HG03175 (cell line): ENCODE measurements at regions not wholly inside any gene's neighbourhood (a gene's known extent, or its start where the extent isn't known, plus 50 kb on each side); places are given as distances from the start of the nearest gene placed in this dataset.

Experiments used
- ATAC-seq: cut with Tn5 transposase; IDR thresholded peaks from one replicate; pipeline ENCODE4 v1.9.1; 2021; ENCODE audit warnings: mild to moderate bottlenecking, moderate library complexity; ENCODE audit not compliant: unreplicated experiment

DNA sequence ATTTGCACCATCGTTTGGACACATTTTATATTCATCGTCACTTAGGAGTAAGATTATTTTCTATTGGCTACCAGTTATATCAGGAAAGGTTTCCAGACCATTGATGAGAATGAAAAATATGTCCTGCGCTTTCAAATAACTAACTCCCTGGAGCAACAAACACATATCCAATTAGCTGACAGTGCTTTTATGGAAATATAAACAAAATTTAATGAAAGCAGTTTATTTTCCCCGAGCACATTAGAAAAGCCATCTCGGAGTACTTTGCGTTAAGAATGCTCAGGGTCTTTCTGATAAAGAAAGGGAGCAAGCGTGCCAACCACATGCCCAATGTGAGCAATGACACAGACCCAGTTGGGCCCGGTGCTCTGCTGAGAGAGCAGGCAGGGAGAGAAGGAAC lies 85.1 kb upstream of the ZPBP start:
- ATAC-seq: no peak

DNA sequence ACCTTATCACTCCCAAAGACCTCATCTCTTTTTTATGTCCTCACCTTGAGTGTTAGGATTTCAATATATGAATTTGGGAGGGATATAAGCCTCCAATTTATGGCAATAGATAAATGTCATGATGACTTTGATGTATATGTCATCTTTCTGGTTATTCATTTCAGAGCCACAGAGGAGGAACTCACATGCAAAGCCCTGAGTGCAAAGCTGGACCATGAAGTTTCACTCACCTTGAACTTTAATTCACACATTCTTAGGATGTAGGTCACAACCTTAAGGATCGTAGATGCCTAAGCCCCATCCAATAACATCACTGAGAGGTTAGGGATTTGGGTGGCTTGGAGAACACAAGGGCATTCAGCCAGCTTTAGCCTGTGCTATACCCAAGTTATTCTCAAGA lies 81.9 kb upstream of the ZPBP start:
- ATAC-seq: no peak

DNA sequence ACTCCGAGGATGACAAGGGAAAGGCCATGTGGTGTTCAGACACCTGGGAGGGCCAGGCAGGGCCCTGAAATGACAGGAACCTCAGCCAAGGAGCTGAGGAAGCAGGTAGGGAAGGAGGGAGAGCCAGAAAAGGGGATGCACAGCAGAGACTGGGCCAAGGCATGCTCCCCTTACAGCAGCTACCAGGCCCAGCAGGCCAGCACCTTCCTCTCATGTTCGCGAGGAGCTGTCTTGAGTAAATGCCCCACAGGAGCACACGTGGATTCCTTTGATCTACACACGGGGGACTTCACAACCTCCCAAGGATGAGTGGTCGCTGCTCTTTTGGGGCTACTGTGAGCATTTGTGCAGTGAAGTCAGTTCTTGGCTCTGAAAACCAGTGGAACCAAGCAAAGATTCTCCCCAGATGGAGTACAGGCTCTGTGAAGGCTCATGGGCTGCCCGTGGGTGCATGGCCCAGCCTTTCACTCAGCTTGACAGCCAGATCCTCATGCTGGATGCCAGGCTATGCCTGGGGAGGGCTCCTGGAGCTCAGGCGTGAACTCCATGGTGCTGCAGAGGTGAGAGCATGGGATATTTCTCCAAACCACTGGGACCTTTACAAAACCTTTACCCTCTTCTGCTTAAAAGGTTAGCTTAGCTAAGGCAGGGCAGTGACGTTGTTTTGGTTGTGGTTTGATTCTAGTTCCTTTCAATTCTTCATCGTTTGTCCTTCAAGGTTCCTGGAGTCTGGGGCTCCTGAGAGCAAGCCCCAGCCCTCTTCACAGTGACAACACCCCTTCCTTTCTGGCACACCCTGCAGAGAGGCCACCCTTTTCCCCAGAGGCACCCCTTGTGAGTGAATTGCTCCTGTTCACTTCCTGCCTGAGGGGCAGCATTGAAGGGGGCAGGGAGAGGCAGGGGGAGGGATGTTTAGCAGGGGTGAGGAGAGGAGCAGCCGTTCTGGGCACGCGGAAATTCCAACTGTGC lies 74.2 kb upstream of the ZPBP start:
- ATAC-seq: peak; percentile 57

DNA sequence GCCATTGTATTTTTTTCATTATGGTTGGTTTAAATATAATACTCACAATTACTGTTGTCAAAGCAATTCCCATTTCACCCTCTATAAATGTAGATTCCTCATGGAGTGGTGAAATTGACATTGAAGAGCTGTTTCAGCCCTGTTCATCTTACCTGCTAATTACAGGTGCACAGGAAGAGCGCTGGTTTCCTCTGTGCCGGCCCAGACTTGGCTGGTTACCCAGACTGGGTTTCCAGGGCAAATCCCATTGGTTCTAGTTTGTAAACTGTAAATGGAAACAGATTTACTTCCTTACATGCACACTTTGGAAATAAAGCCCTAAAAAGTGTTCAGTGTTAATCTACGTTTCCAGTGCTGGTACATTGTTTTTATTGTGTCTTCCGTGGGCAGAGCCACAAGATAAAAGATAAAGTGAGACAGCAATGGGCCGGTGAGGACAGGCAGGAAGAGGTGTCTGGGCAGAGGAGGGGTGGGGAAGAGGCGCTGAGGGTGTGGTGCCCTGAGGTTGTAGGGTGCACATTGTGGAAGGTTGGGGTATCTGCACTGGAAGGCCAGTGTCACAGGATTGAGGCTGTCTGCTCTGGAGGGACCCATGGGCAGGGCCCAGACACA lies 71.6 kb upstream of the ZPBP start:
- ATAC-seq: no peak

DNA sequence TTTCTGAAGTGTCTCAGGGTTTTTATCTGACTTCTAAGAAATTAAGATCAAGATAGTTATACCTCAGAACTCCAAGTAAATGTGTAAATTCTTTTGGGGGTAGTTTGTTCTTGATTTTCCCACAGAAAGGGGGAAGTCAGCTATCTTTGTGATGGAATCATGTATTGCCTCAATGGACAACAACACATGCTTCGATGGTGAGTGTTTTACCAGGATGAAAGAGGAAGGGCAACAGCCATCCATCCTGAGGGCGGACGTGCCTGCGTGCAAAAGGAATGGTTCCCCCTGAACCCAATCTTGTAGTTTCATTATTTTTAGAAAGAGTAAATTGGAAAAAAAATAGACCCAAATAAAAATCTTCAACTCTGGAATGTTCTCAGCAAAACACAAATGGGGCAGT lies 67.2 kb upstream of the ZPBP start:
- no peak for ATAC-seq

DNA sequence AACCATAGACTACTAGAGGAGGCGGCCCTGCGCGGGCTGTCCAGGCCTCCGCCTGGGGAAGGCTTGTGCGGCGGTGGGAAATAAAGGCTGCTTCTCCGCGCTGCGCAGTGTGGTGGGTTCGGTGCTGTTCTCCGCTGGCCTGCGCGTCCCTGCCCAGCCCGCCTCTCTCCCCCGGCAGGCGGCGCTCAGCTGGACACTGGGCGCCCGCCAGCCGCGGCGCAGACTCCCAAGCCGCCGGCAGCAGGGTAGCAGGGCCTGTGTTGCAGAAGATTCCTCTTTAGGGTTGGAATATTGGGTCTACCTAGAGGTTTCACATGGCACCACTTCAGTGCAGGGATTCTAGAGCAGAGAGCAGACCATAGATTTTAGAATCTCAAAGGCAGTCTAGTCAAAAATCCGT lies 66.1 kb upstream of the ZPBP start:
- ATAC-seq: no peak

DNA sequence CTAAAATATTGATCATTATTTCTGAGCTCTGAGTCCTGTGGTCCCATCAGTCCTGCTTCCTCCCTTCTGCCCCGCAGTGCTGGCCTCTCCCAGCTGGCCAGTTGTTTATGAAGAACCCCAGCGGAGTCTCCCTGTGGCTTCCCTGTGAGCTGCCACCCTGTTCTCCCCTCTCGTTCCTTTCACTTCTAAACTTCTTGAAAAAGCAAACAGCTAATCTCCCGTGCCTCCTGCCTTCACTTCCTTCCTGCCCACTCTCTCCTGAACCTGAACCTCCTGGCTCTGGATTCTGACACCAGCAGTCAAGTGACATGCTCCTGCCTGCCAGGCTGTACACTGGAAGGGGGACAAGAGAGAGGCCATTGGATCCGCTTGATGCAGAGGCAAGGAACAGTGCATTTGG lies 63.7 kb upstream of the ZPBP start:
- ATAC-seq: no peak

DNA sequence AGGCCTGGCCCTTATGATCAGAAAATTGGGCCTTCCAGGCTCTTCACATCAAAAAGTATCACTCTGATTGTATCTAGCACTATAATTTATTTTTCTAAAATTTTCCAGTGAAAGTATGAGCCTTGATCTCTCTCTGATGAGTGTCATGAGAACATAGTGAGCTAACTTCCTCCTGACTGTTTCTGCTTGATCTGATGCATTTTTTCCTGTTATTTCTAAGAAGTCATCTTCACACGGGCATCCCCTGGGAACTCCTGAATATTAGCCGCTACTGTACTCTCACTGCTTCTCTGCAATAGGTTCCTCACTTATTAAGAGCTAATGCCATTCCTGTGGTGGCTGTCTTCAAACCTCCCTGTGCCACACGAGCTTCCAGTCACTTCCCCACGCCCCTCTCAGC lies 63.1 kb upstream of the ZPBP start:
- ATAC-seq: no peak

DNA sequence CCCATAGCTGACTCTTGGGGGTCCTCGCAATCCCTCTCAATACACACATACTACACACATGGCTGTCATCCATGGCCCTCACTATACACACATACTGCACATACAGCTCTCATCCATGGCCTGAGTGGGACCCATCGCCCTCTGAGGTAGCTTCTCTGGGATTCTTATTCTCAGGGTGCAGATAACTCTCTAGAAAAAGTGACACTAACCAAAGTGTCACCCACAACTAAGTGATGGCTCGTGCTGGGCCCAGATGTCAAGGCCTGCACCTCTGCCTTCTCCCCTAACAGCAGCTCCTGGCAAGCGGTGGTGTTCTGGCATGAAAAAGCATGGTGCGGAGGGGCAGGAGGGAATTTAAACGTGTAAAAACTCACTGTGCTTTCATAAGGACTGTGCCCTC lies 62.7 kb upstream of the ZPBP start:
- ATAC-seq: no peak

DNA sequence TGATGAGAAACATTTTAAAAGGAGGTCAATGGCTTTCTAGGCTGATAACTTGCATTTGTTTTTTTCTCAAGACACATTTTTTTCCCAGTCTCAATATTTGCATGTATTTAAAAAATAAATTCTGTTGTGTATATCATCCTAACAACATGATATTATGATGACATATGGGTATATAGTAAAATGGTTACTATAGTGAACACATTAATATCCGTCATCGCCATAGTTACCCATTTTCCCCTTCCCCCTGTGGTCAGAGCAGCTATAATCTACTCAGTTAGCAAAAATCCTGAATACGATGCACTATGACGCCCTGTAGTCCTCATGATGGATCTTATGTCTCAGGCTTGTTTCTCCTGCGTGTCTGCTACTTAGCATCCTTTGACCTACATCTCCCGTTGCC lies 60.9 kb upstream of the ZPBP start:
- ATAC-seq: no peak

DNA sequence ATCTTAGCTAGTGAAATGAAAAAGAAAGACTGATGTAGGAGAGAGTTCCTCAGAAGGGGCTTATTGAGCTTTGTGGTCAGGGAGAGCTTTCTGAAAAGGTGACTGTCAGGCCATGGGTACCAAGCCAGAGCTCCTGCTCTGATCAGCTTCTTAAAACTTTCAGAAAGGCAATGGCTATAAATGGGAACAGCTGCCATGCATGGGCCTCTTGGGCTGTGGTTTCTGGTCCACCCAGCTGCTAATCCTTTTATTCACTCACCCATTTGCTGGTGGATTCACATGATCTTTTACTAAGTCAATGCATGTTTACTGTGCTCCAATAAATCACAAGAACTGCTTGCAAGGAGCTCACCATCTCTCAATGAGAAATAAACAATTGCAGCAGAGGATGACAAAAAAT lies 60.1 kb upstream of the ZPBP start:
- no peak for ATAC-seq

DNA sequence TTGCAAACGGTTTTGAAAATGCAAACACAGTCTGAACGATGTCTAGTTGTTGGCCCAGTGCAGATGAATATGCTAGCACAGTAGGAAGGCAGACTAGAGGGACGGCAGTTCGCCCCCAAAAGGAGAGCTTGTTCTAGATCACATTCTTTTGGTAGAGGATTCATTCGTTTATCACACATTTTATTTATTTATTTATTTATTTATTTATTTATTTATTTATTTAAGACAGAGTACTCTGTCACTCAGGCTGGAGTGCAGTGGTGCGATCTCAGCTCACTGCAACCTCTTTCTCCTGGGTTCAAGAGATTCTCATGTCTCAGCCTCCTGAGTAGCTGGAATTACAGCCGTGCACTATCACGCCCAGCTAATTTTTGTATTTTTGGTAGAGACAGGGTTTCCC lies 59.4 kb upstream of the ZPBP start:
- ATAC-seq: no peak

DNA sequence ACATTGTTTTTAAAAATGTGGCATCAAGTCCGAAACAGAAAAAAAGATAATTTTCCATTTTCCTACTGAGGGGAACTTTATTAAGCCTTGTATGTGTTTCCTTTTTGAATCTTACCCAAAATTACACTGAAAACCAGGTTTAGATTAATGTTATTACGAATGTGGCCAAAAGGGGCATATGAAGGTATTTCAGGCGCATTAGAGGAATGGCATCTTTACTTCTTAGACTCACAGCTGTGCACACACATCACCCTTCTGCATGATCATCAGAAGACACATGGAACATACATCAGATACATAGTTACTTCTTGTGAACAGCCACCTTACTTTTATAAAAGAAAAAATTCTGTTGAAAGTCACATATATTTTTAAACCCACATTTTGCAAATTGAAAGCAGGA lies 58.6 kb upstream of the ZPBP start:
- ATAC-seq: no peak

DNA sequence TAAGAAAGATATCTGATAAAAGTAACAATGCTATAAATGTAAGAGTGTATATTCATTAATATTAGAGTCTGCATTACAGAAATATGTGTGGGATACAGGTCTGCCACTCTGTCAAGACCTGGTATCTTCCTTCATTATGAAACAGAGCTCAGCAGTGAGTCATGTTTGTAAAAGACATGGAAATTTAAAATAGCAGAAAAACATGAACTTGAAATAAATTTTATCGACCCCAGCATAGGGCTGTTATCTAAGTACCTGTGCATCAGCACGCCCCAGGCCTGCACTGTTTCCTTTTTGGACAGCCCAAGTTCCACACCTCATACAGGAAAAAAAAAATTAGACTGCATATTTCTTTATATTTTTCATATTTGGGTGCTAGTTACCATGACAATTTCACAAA lies 58.0 kb upstream of the ZPBP start:
- no peak for ATAC-seq

DNA sequence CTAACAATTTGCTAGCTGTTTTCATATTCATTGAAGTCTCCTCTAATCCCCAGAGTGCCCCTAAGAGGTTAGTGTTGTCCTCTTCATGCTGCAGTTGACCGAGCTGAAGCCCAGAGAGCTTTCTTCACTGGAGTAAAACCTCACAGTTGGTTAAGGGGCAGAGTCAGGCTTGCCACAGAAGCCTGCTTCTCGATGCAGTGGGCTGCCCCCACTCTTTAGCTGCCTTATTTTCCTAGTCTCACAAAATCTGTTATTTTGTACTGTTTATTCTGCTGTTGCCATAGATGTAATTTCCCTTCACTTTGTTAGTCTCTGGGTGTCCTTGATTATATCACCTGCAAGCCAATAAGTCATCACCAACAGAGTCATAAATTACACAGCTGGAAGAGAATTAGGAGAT lies 56.3 kb upstream of the ZPBP start:
- peak; percentile 30 for ATAC-seq

DNA sequence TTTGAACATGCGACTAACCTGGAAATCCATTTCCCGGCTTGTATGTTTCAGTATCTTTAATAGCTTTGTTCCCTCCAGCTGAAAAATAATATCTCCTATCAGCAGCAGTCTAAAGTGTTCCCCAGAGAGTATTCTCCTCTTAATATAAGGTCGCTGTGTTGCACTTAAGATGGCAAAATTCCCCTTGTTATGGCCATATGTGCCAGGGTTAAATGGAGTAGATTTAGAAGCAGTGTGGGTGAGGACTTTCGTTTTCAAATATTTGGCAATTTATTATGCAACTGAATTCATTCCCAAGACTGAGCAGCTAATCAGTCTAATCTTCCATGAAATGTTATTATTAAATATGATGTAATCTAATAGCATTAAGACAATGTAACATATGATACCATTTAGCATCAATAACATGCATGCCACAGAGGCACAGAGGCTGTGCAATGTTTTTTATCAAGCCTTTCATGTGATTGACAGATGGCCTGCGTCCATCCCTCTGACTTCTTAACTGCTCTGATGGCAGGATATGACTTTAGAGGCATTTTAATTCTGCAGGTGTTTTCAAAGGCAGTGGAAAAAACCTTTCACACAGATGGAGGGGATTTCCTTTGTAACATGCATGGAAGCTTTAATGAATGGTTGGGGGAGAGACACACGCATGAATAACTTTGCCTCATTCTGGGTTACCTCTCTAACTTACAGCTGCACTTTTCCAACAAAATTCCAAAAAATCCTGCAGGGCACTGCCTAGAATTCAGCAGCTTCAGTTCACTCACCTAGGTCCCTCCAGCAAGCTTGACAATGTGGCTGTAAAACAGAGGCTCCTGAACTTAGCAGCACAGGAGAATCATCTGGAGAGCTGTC lies 55.1 kb upstream of the ZPBP start:
- ATAC-seq: peak; percentile 39

DNA sequence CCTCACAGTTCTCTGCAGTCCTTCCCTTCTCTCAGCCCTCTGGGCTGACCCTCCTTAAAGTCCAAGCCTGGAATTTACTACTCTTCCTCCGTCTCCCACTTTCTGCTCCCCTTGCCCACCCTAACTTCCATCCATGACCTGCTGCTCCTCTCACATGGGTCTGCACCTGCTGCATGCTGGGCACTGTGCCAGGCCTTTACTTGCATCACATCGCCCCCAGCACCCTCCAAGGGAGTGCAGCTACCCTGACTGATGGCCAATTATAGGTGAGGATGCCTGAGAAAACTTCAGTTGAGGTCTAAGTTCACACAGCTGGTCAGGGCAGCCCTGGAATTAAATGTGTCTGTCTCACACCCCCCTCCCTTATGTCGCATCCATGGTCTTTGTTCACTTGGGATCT lies 53.6 kb upstream of the ZPBP start:
- no peak for ATAC-seq

DNA sequence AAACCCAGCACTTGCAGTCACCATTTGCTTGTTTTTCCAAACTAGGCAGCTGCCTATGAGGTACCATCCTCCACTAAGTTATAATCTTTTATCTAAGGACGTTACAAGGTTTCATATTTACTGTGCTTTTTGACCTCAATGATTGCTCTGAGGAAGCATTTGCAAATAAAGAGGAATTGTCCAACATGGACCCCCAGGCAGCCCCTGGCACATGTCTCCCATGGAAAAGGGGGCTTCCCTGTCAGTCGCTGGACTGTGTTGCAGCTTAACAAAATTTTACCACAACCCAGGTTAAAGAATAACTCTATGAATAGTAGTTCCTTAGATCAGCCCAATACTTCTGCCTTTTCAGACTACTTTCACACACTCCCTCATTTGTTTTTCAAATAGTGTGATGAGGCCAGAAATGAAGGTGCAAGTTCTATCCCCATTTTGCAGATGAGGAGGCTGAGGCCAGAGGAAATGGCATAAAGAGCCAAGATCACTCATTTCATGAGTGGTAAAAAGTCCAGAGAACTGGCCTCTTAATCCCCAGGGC lies 52.8 kb upstream of the ZPBP start:
- ATAC-seq: no peak

DNA sequence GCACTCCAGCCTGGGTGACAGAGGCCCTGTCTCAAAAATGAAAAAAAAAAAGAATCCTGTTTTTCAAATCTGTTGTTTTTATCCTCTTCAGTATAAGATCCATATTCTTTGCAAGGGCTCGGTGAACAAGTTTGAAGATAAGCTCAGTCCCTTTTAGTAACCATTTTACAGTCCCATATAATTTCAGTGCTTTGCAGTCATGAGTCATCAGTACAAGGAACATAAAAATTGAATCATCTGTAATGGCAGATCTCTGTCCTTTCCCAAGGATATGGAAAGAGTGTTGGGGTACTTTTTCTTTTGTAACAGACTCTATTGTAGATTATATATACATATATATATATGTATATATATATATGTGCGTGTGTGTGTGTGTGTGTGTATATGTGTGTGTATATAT lies 52.2 kb upstream of the ZPBP start:
- ATAC-seq: no peak
